Liver (tissue), 8 donors: ENCODE measurements at regions not wholly inside any gene's neighbourhood (a gene's known extent, or its start where the extent isn't known, plus 50 kb on each side); places are given as distances from the start of the nearest gene placed in this dataset.

Source experiments
- DNase-seq: peaks from one replicate; pipeline ENCODE4 v3.0.0-alpha.2; 2017; ENCODE audit warnings: low spot score
- H3K27ac ChIP-seq, 2 donors: one replicate each; pipeline ENCODE4 v1.7.0; 2013; ENCODE audit warnings: inconsistent platforms in 2 of 2, low read length in 2 of 2, control low read depth in 1 of 2, low read depth in 1 of 2, mild to moderate bottlenecking in 1 of 2
- H3K27me3 ChIP-seq, 4 donors: one replicate each; pipeline versions ENCODE4 v1.6.1 to v1.7.0; 2013; ENCODE audit warnings: low read length in 3 of 4, inconsistent platforms in 1 of 4, mild to moderate bottlenecking in 1 of 4, moderate library complexity in 1 of 4; ENCODE audit not compliant: control insufficient read depth in 4 of 4, insufficient read depth in 4 of 4
- H3K36me3 ChIP-seq, 4 donors: one replicate each; pipeline versions ENCODE4 v1.6.1 to v1.7.0; 2013; ENCODE audit warnings: low read length in 3 of 4, mild to moderate bottlenecking in 3 of 4, low read depth in 1 of 4, moderate library complexity in 1 of 4; ENCODE audit not compliant: control insufficient read depth in 4 of 4, insufficient read depth in 3 of 4
- H3K4me1 ChIP-seq, 4 donors: one replicate each; pipeline versions ENCODE4 v1.6.1 to v1.7.0; 2013; ENCODE audit warnings: low read length in 3 of 4, mild to moderate bottlenecking in 3 of 4, moderate library complexity in 1 of 4; ENCODE audit not compliant: control insufficient read depth in 4 of 4, insufficient read depth in 4 of 4
- H3K4me3 ChIP-seq, 3 donors: one replicate each; pipeline versions ENCODE4 v1.6.1 to v1.7.0; 2013; ENCODE audit warnings: low read length in 3 of 3, control low read depth in 1 of 3, low read depth in 1 of 3, mild to moderate bottlenecking in 1 of 3
- H3K9ac ChIP-seq, 2 donors: one replicate each; pipeline ENCODE4 v1.7.0; 2013; ENCODE audit warnings: low read length in 2 of 2, mild to moderate bottlenecking in 2 of 2, moderate library complexity in 2 of 2, control low read depth in 1 of 2, low read depth in 1 of 2
- H3K9me3 ChIP-seq, 4 donors: one replicate each; pipeline versions ENCODE4 v1.6.1 to v1.7.0; 2013; ENCODE audit warnings: low read length in 3 of 4; ENCODE audit not compliant: control insufficient read depth in 4 of 4
- ATF3 ChIP-seq: IDR thresholded peaks from 2 replicates; pipeline ENCODE4 v1.6.1; 2016; ENCODE audit warnings: antibody characterized with exemption
- EGR1 ChIP-seq, 2 donors: IDR thresholded peaks; 2 replicates each; pipeline ENCODE4 v1.6.1; 2016 to 2018; ENCODE audit warnings: antibody characterized with exemption in 2 of 2, low read depth in 2 of 2
- FOXA1 ChIP-seq: IDR thresholded peaks from 2 replicates; pipeline ENCODE4 v1.6.1; 2016; ENCODE audit warnings: antibody characterized with exemption
- FOXA2 ChIP-seq: IDR thresholded peaks from 2 replicates; pipeline ENCODE4 v1.6.1; 2016; ENCODE audit warnings: antibody characterized with exemption
- HNF4A ChIP-seq, 2 donors: conservative IDR thresholded peaks; 2 replicates each; pipeline ENCODE4 v1.6.1; 2016; ENCODE audit warnings: antibody characterized with exemption in 2 of 2, mild to moderate bottlenecking in 2 of 2
- HNF4G ChIP-seq: IDR thresholded peaks from 2 replicates; pipeline ENCODE4 v1.6.1; 2016; ENCODE audit warnings: antibody characterized with exemption
- JUND ChIP-seq, 2 donors: IDR thresholded peaks; 2 replicates each; pipeline ENCODE4 v1.6.1; 2016; ENCODE audit warnings: antibody characterized with exemption in 2 of 2
- MAX ChIP-seq: IDR thresholded peaks from 2 replicates; pipeline ENCODE4 v1.6.1; 2016; ENCODE audit warnings: antibody characterized with exemption
- NR2F2 ChIP-seq: IDR thresholded peaks from 2 replicates; pipeline ENCODE4 v1.6.1; 2016; ENCODE audit warnings: antibody characterized with exemption
- RAD21 ChIP-seq, 2 donors: IDR thresholded peaks; 2 replicates each; pipeline ENCODE4 v1.6.1; 2016; ENCODE audit warnings: antibody characterized with exemption in 2 of 2, mild to moderate bottlenecking in 2 of 2
- RXRA ChIP-seq, 2 donors: IDR thresholded peaks; 2 replicates each; pipeline ENCODE4 v1.6.1; 2017 to 2018; ENCODE audit warnings: antibody characterized with exemption in 2 of 2, mild to moderate bottlenecking in 1 of 2
- SP1 ChIP-seq: IDR thresholded peaks from 2 replicates; pipeline ENCODE4 v1.6.1; 2018; ENCODE audit warnings: antibody characterized with exemption, mild to moderate bottlenecking
- TAF1 ChIP-seq: conservative IDR thresholded peaks from 2 replicates; pipeline ENCODE4 v1.6.1; 2016; ENCODE audit warnings: antibody characterized with exemption, mild to moderate bottlenecking
- YY1 ChIP-seq: IDR thresholded peaks from 2 replicates; pipeline ENCODE4 v1.6.1; 2016; ENCODE audit warnings: antibody characterized with exemption, mild to moderate bottlenecking
- ZBTB33 ChIP-seq: IDR thresholded peaks from 2 replicates; pipeline ENCODE4 v1.6.1; 2016; ENCODE audit warnings: antibody characterized with exemption
- WGBS: extraction: QIAGEN DNeasy Blood & Tissue Kit; methylation state at CpG from one replicate; pipeline ENCODE4 v1.1.7; 2013; 5-methylcytosine and 5-hydroxymethylcytosine counted together
- TF ChIP-seq, protein P1 (sequence below): IDR thresholded peaks from 2 replicates; pipeline ENCODE4 v1.6.1; 2016; ENCODE audit warnings: antibody characterized with exemption, mild to moderate bottlenecking
- TF ChIP-seq, protein P2 (sequence below): fragments of 150-350 bp; IDR thresholded peaks from 2 replicates; pipeline ENCODE4 v1.5.1; 2017; ENCODE audit warnings: improper control_type of control experiment, low read depth, low read length; ENCODE audit not compliant: missing input control
- donor health status: healthy.
- donor health status: healthy.
- donor health status: healthy.
- donor health status: healthy.
- donor health status: healthy.

DNA sequence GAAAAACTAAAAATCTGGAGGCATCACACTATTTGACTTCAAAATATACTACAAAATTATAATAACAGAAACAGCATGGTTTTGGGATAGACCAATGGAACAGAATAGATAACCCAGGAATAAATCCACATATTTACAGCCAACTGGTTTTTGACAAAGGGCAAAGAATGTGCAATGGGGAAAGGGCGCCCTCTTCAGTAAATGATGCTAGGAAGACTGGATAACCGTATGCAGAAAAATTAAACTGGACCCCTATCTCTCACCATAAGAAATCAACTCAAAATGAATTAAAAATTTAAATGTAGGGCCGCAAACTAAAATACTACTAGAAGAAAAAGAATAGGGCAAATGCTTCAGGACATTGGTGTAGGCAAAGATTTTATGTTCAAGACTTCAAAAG lies 440.5 kb upstream of the SGCG start:
- peaks cover 0 to 5% (median under 1%) of the 10 kb centered on the region in 4 donors for H3K9me3 ChIP-seq
- DNase-seq = no peak
- TF ChIP-seq RAD21 (IDR thresholded peaks at IDR 0.05) (peak in 1 of 2 donors; percentile 33), FOXA1 (no peak)
- WGBS = 41% methylated on average over 3 of the region's 3 CpGs
- H3K36me3 ChIP-seq = no peaks in the 10 kb centered on the region
- no peak overlapping the region for H3K4me3 ChIP-seq
- H3K9ac ChIP-seq = no peak overlapping the region
- H3K27ac ChIP-seq = no peak overlapping the region
- peaks cover 0 to 2% (median 0%) of the 10 kb centered on the region in 4 donors for H3K27me3 ChIP-seq
- peaks cover 0 to 1% (median 0%) of the 10 kb centered on the region in 4 donors for H3K4me1 ChIP-seq

DNA sequence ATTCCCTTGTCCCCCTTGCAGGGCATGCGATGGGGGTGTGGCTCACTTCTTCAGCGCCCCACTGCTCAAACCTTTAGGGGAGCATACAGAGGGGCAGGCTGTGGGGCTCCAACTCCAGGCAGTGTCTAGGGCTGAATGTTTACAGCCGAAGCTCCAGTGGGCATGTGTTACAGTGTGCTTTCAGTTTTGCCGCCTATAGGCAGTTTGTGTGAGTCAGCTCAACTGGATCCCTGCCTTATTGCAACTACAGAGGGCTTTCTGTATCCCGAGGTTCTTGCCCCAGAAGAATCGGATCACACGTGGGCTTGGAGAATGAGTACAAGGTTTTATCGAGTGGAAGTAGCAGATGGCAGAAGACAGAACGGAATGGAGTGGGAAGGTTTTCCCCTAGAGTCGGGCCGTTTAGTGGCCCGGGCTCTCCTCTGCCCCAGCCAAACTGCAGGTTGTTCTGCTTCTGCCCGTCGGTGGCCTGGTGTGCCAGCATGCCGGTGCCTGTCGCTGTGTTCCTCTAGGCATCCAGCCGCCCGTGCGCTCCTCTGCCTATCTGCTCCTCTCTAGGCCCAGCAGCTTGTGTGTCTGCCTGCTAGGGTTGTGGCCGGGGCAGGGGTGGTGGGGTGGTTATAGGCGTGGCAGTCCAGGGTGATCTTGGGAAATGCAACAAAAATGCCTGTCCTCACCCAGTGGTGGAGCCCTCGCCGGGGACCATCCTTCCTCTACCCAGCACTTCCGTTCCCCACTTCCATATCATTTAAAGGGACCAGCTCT lies 435.9 kb upstream of the SGCG start:
- no peak for DNase-seq
- no peaks in the 10 kb centered on the region for H3K4me1 ChIP-seq
- peaks cover 0 to 5% (median 0%) of the 10 kb centered on the region in 4 donors for H3K9me3 ChIP-seq
- H3K4me3 ChIP-seq = no peak overlapping the region
- no peaks in the 10 kb centered on the region for H3K36me3 ChIP-seq
- no peak for TF ChIP-seq RXRA (IDR thresholded peaks at IDR 0.05)
- no peak for TF ChIP-seq ZBTB33
- TF ChIP-seq, protein P1, sequence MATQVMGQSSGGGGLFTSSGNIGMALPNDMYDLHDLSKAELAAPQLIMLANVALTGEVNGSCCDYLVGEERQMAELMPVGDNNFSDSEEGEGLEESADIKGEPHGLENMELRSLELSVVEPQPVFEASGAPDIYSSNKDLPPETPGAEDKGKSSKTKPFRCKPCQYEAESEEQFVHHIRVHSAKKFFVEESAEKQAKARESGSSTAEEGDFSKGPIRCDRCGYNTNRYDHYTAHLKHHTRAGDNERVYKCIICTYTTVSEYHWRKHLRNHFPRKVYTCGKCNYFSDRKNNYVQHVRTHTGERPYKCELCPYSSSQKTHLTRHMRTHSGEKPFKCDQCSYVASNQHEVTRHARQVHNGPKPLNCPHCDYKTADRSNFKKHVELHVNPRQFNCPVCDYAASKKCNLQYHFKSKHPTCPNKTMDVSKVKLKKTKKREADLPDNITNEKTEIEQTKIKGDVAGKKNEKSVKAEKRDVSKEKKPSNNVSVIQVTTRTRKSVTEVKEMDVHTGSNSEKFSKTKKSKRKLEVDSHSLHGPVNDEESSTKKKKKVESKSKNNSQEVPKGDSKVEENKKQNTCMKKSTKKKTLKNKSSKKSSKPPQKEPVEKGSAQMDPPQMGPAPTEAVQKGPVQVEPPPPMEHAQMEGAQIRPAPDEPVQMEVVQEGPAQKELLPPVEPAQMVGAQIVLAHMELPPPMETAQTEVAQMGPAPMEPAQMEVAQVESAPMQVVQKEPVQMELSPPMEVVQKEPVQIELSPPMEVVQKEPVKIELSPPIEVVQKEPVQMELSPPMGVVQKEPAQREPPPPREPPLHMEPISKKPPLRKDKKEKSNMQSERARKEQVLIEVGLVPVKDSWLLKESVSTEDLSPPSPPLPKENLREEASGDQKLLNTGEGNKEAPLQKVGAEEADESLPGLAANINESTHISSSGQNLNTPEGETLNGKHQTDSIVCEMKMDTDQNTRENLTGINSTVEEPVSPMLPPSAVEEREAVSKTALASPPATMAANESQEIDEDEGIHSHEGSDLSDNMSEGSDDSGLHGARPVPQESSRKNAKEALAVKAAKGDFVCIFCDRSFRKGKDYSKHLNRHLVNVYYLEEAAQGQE = no peak
- no peak for TF ChIP-seq SP1
- no peak for TF ChIP-seq MAX
- no peak for TF ChIP-seq ATF3
- no peak for TF ChIP-seq HNF4G
- no peak for TF ChIP-seq EGR1 (IDR thresholded peaks at IDR 0.05; ENCODE audit: low read depth in 2 of 2)
- TF ChIP-seq NR2F2 = no peak
- TF ChIP-seq RAD21 (IDR thresholded peaks at IDR 0.05) = no peak
- TF ChIP-seq HNF4A (conservative IDR thresholded peaks at IDR 0.05) = no peak
- no peak for TF ChIP-seq YY1
- no peak for TF ChIP-seq TAF1
- TF ChIP-seq JUND (IDR thresholded peaks at IDR 0.05) = no peak
- no peak for TF ChIP-seq FOXA2
- TF ChIP-seq, protein P2, sequence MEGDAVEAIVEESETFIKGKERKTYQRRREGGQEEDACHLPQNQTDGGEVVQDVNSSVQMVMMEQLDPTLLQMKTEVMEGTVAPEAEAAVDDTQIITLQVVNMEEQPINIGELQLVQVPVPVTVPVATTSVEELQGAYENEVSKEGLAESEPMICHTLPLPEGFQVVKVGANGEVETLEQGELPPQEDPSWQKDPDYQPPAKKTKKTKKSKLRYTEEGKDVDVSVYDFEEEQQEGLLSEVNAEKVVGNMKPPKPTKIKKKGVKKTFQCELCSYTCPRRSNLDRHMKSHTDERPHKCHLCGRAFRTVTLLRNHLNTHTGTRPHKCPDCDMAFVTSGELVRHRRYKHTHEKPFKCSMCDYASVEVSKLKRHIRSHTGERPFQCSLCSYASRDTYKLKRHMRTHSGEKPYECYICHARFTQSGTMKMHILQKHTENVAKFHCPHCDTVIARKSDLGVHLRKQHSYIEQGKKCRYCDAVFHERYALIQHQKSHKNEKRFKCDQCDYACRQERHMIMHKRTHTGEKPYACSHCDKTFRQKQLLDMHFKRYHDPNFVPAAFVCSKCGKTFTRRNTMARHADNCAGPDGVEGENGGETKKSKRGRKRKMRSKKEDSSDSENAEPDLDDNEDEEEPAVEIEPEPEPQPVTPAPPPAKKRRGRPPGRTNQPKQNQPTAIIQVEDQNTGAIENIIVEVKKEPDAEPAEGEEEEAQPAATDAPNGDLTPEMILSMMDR = no peak
- TF ChIP-seq FOXA1 = no peak
- H3K27ac ChIP-seq = no peak overlapping the region
- no peaks in the 10 kb centered on the region for H3K27me3 ChIP-seq
- no peak overlapping the region for H3K9ac ChIP-seq
- WGBS = 90% methylated on average over 24 of the region's 24 CpGs
